ENCODE measurements at regions not wholly inside any gene's neighbourhood (a gene's known extent, or its start where the extent isn't known, plus 50 kb on each side); places are given as distances from the start of the nearest gene placed in this dataset.

DNA sequence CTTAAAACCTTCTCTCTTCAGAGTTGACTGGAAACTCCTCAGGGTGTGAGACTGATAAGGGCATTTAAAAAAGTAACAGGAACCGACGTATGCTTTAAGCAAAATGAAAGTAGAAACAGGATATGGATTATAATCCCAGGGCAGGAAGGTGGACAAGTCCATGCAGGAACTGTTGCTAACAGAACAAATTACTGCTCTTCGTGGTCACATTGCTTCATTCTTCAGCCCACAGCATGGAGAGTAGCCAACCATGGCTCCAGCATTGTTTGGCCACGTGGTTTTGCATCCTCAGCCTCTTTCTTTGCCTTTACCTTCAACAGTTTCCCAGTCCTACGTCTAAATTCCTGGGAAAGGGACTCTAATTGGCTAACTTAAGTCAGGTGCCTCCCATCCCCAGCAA is 563.1 kb upstream of the ISX start:
- TF ChIP-seq, protein P1, sequence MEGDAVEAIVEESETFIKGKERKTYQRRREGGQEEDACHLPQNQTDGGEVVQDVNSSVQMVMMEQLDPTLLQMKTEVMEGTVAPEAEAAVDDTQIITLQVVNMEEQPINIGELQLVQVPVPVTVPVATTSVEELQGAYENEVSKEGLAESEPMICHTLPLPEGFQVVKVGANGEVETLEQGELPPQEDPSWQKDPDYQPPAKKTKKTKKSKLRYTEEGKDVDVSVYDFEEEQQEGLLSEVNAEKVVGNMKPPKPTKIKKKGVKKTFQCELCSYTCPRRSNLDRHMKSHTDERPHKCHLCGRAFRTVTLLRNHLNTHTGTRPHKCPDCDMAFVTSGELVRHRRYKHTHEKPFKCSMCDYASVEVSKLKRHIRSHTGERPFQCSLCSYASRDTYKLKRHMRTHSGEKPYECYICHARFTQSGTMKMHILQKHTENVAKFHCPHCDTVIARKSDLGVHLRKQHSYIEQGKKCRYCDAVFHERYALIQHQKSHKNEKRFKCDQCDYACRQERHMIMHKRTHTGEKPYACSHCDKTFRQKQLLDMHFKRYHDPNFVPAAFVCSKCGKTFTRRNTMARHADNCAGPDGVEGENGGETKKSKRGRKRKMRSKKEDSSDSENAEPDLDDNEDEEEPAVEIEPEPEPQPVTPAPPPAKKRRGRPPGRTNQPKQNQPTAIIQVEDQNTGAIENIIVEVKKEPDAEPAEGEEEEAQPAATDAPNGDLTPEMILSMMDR (optimal IDR thresholded peaks at IDR 0.05 in 1 of 3, IDR thresholded peaks at IDR 0.05 in 1 of 3, conservative IDR thresholded peaks at IDR 0.05 in 1 of 3; ENCODE audit: extremely low read depth in 1 of 3, insufficient read depth in 2 of 3, low read length in 3 of 3) = no peak
- TF ChIP-seq EZH2 (IDR thresholded peaks at IDR 0.05; ENCODE audit: low read length) = no peak

All from keratinocyte (primary cell).